ENCODE measurements at regions not wholly inside any gene's neighbourhood (a gene's known extent, or its start where the extent isn't known, plus 50 kb on each side); places are given as distances from the start of the nearest gene placed in this dataset.

- TF ChIP-seq EZH2phosphoT487 (IDR thresholded peaks at IDR 0.05; ENCODE audit: low read depth, severe bottlenecking, unreplicated experiment), result no peak
- TF ChIP-seq, protein P1, sequence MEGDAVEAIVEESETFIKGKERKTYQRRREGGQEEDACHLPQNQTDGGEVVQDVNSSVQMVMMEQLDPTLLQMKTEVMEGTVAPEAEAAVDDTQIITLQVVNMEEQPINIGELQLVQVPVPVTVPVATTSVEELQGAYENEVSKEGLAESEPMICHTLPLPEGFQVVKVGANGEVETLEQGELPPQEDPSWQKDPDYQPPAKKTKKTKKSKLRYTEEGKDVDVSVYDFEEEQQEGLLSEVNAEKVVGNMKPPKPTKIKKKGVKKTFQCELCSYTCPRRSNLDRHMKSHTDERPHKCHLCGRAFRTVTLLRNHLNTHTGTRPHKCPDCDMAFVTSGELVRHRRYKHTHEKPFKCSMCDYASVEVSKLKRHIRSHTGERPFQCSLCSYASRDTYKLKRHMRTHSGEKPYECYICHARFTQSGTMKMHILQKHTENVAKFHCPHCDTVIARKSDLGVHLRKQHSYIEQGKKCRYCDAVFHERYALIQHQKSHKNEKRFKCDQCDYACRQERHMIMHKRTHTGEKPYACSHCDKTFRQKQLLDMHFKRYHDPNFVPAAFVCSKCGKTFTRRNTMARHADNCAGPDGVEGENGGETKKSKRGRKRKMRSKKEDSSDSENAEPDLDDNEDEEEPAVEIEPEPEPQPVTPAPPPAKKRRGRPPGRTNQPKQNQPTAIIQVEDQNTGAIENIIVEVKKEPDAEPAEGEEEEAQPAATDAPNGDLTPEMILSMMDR (IDR thresholded peaks at IDR 0.05; ENCODE audit: poor library complexity), result no peak
Measured at GRCh38 chrX:115892056-115892708, 278.4 kb upstream of the AGTR2 start.
